ENCODE measurements at regions not wholly inside any gene's neighbourhood (a gene's known extent, or its start where the extent isn't known, plus 50 kb on each side); places are given as distances from the start of the nearest gene placed in this dataset.
A peak's percentile ranks its signal among the peaks of the same experiment; 100 is the strongest.

DNA sequence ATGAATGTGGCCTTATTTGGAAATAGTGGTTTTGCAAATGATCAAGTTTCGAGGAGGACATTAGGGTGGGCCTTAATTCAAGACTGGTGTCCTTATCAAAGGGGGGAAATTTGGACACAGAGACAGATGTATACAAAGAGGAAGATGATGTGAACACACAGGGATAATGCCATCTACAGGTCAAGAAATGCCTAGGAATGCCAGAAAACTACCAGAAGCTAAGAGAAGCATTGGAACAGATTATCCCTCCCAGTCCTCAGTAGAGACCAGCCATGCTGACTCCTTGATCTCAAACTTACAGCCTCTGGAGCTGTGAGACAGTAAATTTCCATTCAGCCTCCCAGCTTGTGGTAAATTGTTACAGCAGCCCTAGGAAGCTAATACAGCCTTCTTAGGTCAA, 151.4 kb downstream of the PTGER3 start:
- TF ChIP-seq, protein P1, sequence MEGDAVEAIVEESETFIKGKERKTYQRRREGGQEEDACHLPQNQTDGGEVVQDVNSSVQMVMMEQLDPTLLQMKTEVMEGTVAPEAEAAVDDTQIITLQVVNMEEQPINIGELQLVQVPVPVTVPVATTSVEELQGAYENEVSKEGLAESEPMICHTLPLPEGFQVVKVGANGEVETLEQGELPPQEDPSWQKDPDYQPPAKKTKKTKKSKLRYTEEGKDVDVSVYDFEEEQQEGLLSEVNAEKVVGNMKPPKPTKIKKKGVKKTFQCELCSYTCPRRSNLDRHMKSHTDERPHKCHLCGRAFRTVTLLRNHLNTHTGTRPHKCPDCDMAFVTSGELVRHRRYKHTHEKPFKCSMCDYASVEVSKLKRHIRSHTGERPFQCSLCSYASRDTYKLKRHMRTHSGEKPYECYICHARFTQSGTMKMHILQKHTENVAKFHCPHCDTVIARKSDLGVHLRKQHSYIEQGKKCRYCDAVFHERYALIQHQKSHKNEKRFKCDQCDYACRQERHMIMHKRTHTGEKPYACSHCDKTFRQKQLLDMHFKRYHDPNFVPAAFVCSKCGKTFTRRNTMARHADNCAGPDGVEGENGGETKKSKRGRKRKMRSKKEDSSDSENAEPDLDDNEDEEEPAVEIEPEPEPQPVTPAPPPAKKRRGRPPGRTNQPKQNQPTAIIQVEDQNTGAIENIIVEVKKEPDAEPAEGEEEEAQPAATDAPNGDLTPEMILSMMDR (IDR thresholded peaks at IDR 0.05; ENCODE audit: low read depth, low read length), result no peak
- no peak overlapping the region for H3K4me3 ChIP-seq (replicated peaks in 1 of 2; ENCODE audit: low read depth in 2 of 2, low read length in 2 of 2)
- peak in 1 of 2 donors; percentile 14 for DNase-seq (ENCODE audit: low read depth in 2 of 2)

DNA sequence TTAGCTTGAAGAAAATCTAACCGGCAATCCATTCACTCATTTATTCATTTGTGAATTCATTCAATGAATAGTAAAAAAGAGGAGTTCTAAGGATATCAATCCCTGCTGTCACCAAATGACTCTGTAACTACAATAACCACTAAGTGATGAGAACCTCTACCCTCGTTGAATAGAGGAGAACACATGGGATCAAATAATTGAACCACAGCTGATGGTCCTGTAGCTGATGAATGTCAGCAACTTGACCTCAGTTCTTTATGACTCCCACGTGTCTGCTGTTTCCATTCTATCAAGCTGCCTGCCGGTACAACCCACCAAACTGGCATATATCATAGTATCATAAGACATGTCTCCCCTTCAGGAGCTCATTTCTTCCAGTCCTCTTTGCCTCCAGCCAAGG, 150.3 kb downstream of the PTGER3 start:
- TF ChIP-seq, protein P1 (IDR thresholded peaks at IDR 0.05; ENCODE audit: low read depth, low read length), result no peak
- no peak for DNase-seq (ENCODE audit: low read depth in 2 of 2)
- no peak overlapping the region for H3K4me3 ChIP-seq (replicated peaks in 1 of 2; ENCODE audit: low read depth in 2 of 2, low read length in 2 of 2)

DNA sequence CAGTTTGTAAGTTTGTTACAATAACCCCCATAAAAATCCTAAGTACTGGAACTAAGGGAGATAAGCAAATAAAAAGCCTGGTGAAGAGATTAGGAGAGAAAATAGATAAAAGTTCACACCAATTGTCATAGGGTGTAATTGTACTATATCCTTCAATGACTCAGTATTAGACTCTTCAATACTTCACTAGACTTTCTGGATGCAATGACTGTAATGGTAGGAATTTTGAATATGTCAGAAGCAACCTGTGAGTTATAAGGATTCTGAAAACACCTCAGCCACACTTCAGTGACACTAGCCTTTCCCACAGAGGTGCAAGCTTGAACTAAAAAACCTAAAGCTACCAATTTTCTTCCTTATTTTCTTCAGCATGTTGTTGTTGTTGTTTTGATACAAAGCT, 147.9 kb downstream of the PTGER3 start:
- DNase-seq (ENCODE audit: low read depth in 2 of 2), result no peak
- H3K4me3 ChIP-seq (replicated peaks in 1 of 2; ENCODE audit: low read depth in 2 of 2, low read length in 2 of 2), result no peak overlapping the region
- TF ChIP-seq, protein P1 (IDR thresholded peaks at IDR 0.05; ENCODE audit: low read depth, low read length), result no peak

DNA sequence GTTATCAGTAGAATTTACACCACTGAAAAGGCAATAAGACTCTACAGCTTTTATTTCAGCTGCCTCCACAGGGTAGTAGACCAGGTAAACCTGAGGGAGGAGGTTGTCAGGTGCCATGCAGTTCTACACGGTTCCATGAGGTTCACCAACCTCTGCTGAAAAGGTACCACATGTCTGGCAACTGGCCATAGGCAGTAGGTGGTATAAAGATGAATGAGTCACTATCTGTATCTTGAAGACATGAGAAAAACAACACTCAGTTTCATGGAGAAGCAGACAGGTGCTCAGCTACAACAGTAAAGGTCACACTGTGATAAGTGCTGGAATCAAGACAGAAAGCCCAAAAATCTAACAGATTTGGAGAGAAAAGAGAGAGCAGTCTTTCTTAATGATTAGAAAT, 145.4 kb downstream of the PTGER3 start:
- TF ChIP-seq, protein P1 (IDR thresholded peaks at IDR 0.05; ENCODE audit: low read depth, low read length), result no peak
- H3K4me3 ChIP-seq (replicated peaks in 1 of 2; ENCODE audit: low read depth in 2 of 2, low read length in 2 of 2), result no peak overlapping the region
- DNase-seq (ENCODE audit: low read depth in 2 of 2), result no peak

DNA sequence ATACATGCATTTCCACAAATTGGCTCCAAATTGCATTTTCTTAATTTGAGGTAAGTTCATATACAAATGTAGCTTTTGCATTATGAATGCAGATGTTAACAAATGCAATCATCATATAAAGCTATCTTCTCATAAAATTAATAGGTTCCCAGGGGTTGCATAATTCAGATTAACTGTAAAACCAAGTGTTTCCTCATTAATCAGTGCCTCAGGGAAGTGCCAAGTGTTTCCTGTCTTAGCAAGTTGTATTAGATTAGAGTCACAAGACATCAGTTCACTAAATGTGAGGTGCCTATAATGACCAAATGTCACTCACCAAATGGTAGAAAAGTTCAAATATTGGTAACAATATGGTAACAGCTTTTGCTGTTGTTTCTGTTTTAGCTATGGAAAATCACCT, 140.8 kb downstream of the PTGER3 start:
- no peak overlapping the region for H3K4me3 ChIP-seq (replicated peaks in 1 of 2; ENCODE audit: low read depth in 2 of 2, low read length in 2 of 2)
- TF ChIP-seq, protein P1 (IDR thresholded peaks at IDR 0.05; ENCODE audit: low read depth, low read length), result no peak
- no peak for DNase-seq (ENCODE audit: low read depth in 2 of 2)

DNA sequence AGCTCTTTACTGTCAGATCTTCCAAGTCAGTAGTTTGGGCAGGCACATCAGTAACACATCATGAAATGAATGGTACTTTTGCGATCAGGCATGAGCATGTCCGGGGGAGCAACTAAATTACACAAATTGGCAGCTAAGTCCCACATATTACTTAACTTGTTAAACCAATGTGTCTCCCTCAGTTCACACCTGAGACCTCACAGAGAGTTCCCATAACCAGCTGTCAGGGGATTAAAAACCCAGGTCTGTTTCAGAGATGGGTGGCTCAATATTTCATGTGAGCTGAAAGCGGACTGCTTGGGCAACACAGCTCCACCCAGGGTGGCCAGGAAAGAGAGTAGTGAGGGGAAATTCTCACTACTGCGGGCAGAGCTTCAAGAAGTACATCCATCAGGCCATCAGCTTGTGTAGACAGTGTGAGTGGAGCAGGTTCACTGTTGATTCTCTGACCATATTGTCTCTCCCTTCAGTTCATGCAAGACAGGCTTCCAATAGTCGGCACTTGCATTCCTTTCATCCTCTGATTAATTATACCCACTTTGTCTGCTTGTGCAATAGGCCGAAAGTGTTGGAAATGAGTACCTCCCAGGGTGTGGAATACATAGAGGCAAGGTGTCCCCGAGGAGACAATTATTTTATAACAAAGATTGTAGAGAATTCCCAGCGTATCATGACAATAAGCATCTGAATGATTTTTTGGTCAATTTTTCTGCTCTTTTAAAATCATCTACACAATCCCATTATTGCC, 139.9 kb downstream of the PTGER3 start:
- H3K4me3 ChIP-seq (replicated peaks in 1 of 2; ENCODE audit: low read depth in 2 of 2, low read length in 2 of 2), result no peak overlapping the region
- DNase-seq (ENCODE audit: low read depth in 2 of 2), result no peak
- TF ChIP-seq, protein P1 (IDR thresholded peaks at IDR 0.05; ENCODE audit: low read depth, low read length), result no peak
